IPS-20b (cell line): ENCODE measurements at regions not wholly inside any gene's neighbourhood (a gene's known extent, or its start where the extent isn't known, plus 50 kb on each side); places are given as distances from the start of the nearest gene placed in this dataset.

ENCODE experiments used
- H3K27ac ChIP-seq: one replicate; pipeline ENCODE4 v1.5.1; 2013; ENCODE audit warnings: low read length
- H3K27me3 ChIP-seq: 2 replicates; pipeline ENCODE4 v1.6.1; 2013; ENCODE audit warnings: mild to moderate bottlenecking, low read length, inconsistent platforms; ENCODE audit not compliant: insufficient read depth
- H3K36me3 ChIP-seq: 2 replicates; pipeline ENCODE4 v1.6.1; 2013; ENCODE audit warnings: low read depth, mild to moderate bottlenecking, inconsistent platforms, low read length, moderate library complexity; ENCODE audit not compliant: insufficient read depth
- H3K4me1 ChIP-seq: 2 replicates; pipeline ENCODE4 v1.6.1; 2013; ENCODE audit warnings: mild to moderate bottlenecking, control low read depth, inconsistent platforms, low read length, moderate library complexity; ENCODE audit not compliant: insufficient read depth
- H3K4me3 ChIP-seq: 2 replicates; pipeline ENCODE4 v1.5.1; 2013; ENCODE audit warnings: mild to moderate bottlenecking, low read length, inconsistent platforms
- H3K9ac ChIP-seq: 2 replicates; pipeline ENCODE4 v1.6.1; 2013; ENCODE audit warnings: low read depth, mild to moderate bottlenecking, inconsistent platforms, low read length, moderate library complexity
- H3K9me3 ChIP-seq: 2 replicates; pipeline ENCODE4 v1.6.1; 2013; ENCODE audit warnings: mild to moderate bottlenecking, low read depth, low read length, inconsistent platforms; ENCODE audit not compliant: insufficient read depth

DNA sequence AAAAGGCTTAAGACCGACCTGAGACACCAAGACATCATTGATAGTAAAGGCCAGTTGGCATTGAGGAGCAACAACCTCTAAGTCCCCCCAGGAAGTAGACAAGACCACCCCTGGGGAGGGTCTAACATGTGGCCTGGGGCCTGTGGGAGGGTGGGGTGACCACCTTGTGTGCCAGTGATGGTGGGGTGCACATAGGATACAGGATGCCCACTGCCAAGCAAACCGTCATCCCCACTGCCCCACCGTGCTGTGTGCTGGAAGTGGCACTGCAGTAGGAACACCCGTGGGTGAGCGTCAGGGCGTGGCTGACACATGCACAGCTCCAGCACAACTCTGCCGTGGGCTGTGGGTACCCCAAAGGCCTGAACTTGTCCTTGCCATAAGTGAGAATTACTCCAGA lies 84.3 kb upstream of the LGALSL start:
- H3K9me3 ChIP-seq, result no peaks in the 10 kb centered on the region
- no peaks in the 10 kb centered on the region for H3K36me3 ChIP-seq
- H3K4me1 ChIP-seq, result peaks cover 10% of the 10 kb centered on the region; the same call in 1 of the 2 replicates
- H3K9ac ChIP-seq, result no peak overlapping the region
- H3K4me3 ChIP-seq, result no peak overlapping the region
- H3K27me3 ChIP-seq, result no peaks in the 10 kb centered on the region
- no peak overlapping the region for H3K27ac ChIP-seq

DNA sequence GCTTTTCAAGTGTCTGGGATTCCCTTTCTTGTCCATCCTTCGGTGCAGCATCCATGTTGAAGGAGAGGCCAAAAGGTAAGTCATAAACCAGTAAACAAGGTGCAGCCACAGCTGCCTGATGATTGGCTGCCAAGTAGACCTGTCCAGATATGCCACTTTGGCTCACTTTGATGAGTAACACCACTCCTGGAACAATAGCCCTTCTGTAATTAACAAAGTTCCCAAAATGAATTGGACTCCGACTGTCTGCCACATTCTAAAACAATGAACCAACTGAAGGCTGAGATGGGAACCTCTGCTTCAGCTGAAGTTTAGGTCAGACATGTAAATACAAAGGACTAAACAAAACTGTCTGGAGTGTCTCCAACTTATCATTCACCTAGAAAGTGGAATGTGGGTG lies 82.2 kb upstream of the LGALSL start:
- Histone ChIP-seq H3K9ac (no peak overlapping the region), H3K27me3 (no peaks in the 10 kb centered on the region), H3K27ac (no peak overlapping the region)

DNA sequence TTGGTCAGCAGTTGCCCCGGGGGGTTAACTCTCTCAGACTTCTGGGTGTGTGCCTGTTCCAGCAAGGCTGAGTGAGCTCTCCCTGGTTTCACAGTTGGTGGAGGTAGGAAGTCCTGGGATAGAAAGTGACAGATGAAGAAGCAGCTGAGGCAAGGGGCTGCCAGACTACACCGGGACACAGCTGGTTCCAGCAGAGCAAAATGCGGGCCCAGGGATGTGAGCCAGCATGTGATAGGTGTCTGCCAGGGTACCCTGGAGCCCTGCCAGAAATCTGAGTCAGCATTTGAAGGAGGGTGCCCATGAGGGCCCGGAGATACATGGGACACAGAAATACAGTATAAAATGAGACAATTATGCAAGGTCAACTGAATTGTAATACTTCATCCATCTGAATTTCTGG lies 79.3 kb upstream of the LGALSL start:
- Histone ChIP-seq H3K27me3 (no peaks in the 10 kb centered on the region), H3K9ac (no peak overlapping the region)

More for the DNA sequence above, 82.2 kb upstream of the LGALSL start:
- Histone ChIP-seq H3K9me3 (no peaks in the 10 kb centered on the region), H3K36me3 (no peaks in the 10 kb centered on the region), H3K4me3 (no peak overlapping the region), H3K4me1 (peaks cover 10% of the 10 kb centered on the region; the same call in 1 of the 2 replicates)

DNA sequence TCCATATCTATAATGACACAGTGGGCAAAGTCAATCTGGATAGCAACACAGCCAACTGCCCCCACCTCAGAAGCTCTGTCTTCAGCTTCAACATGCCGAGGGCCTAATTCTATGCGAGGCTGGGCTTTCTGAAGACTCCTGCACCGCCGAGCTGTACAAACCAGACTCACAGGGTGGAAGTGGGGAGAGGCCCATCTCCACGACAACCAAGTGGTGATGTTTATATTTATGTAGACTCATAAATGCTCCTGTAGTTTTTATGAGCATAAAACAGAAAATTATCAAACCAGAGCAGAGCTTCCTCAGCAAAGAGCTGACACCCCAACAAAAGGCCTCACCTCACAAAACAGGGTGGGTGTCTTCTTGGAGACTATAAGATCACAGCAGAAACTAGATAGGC lies 77.0 kb upstream of the LGALSL start:
- Histone ChIP-seq H3K36me3 (no peaks in the 10 kb centered on the region), H3K4me3 (no peak overlapping the region), H3K27ac (no peak overlapping the region), H3K27me3 (no peaks in the 10 kb centered on the region), H3K9me3 (no peaks in the 10 kb centered on the region), H3K9ac (no peak overlapping the region), H3K4me1 (no peaks in the 10 kb centered on the region)

More for the DNA sequence above, 79.3 kb upstream of the LGALSL start:
- Histone ChIP-seq H3K36me3 (no peaks in the 10 kb centered on the region), H3K4me1 (no peaks in the 10 kb centered on the region), H3K27ac (no peak overlapping the region), H3K9me3 (no peaks in the 10 kb centered on the region), H3K4me3 (no peak overlapping the region)

DNA sequence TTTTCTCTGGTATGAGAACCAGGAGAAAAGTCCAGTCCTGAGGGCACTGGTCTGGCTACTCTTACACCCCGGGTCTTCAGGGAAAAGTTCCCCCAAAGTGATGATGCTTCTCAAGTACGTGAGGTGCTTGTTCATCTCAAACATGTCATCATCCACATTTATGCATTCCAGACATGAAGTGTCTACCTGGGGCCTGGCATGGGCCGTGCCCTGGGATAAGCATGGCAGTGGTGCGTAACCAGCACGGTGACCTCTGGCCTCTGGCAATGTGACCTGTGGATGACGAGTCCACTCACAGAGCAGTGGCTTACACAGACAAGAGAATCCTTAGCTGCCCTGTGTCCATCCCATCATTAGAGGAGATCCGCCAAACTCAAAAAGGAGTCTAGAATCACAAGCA lies 74.8 kb upstream of the LGALSL start:
- H3K27me3 ChIP-seq, result no peaks in the 10 kb centered on the region
- no peak overlapping the region for H3K9ac ChIP-seq
- H3K4me1 ChIP-seq, result no peaks in the 10 kb centered on the region
- no peaks in the 10 kb centered on the region for H3K36me3 ChIP-seq
- H3K27ac ChIP-seq, result no peak overlapping the region
- H3K4me3 ChIP-seq, result no peak overlapping the region
- H3K9me3 ChIP-seq, result no peaks in the 10 kb centered on the region

DNA sequence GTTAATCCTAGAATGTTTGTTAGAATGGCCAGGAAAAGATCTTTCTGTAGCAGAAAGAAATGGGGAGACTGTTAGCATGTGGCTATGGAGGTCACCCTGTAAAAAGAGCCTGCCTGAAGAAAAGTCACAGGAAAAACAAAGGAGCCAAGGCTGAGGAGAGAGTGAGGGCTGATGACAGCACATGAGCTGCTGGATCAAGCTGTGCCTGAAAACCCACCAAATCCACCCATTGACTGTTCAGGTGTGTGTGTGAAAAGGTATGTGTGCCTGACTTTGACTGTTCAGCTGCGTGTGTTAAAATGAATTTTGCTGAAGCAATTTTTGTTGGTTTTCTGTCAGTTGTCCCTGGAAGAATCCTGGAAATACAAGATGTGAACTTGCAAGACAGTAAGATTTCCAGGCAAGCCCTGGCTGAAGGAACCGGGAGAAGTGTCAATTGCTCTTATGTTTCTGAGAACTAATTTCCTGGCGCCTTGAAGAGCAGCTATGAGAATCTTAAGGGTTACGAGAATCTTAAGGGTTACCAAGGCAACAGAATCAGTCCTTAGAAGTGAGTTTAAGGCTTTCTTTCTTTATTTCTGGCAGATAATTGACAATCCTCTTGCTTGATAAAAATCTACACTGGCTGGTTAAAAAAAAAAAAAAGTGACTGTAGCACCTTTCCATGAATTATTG lies 73.0 kb upstream of the LGALSL start:
- H3K9me3 ChIP-seq, result no peaks in the 10 kb centered on the region
- H3K36me3 ChIP-seq, result no peaks in the 10 kb centered on the region
- no peak overlapping the region for H3K27ac ChIP-seq
- no peaks in the 10 kb centered on the region for H3K27me3 ChIP-seq
- no peak overlapping the region for H3K9ac ChIP-seq
- H3K4me1 ChIP-seq, result no peaks in the 10 kb centered on the region
- H3K4me3 ChIP-seq, result no peak overlapping the region

DNA sequence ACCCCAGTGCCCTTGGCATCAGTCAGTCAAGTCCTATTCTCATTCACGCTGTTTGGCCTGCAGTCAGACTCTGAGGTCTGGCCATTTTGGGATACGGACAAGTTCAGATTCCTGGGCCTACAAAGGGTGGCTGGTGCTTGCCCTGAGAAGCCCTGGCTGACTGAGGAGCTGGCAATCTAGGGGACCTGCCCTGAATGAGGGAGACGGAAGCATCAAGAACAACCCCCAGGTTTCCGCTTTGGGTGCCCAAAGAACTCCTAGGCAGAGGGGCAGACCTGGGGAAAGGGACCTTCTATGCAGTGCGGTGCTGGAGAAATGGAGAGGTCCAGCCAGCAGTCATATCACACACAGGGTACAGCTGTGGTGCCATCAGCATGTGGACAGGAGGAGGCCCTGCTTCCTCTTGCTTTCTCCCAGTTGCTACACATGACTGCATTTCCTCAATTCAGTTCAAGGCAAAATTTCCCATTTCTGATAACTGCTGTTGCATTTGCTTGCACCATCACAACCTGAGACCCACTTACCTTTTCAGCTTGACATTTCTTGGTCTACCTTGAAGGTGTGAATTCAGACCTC lies 70.9 kb upstream of the LGALSL start:
- Histone ChIP-seq H3K27me3 (no peaks in the 10 kb centered on the region), H3K4me1 (peaks cover 9% of the 10 kb centered on the region), H3K4me3 (no peak overlapping the region), H3K36me3 (no peaks in the 10 kb centered on the region), H3K27ac (no peak overlapping the region), H3K9ac (no peak overlapping the region), H3K9me3 (no peaks in the 10 kb centered on the region)

DNA sequence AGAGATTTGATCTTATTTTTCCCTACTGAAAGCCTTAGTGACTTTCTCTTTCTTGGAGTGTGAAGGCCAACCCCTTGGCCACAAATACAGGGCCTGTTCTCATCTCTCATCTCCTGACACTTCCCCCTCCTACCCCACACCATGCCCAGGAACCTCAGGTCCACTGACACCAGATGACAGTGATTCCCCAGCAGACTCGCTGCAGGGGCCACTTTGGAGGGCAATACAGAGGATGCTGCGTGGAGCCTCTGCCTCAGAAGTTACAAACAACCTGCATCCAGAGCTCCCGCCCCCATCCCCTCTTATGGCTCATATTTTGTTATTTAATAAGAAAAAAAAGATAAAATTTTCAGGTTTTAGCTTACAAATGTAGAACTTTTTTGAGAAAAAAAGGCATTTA lies 70.1 kb upstream of the LGALSL start:
- H3K9ac ChIP-seq, result no peak overlapping the region
- H3K27ac ChIP-seq, result no peak overlapping the region
- peaks cover 9% of the 10 kb centered on the region for H3K4me1 ChIP-seq
- H3K9me3 ChIP-seq, result no peaks in the 10 kb centered on the region
- H3K27me3 ChIP-seq, result no peaks in the 10 kb centered on the region
- H3K36me3 ChIP-seq, result no peaks in the 10 kb centered on the region
- no peak overlapping the region for H3K4me3 ChIP-seq

DNA sequence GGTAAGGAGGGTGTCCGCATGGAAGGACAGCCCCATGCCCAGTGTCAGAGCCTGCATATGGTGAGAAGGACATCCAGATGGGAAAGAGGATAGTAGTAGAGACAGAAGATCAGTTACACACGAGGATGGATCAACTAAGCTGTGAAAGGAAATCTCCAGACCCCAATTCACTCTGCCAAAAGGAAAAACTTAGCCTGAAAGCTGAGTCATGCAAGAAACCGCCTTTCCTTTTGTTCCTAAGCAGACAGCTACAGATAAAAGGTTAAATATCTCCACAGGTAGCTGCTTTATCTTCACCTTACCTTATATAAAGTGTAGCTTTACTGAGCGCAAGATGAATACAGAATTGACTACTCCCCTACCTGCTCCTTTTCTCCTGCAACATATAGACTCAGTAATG lies 67.3 kb upstream of the LGALSL start:
- Histone ChIP-seq H3K27me3 (no peaks in the 10 kb centered on the region), H3K36me3 (no peaks in the 10 kb centered on the region), H3K27ac (no peak overlapping the region), H3K4me3 (no peak overlapping the region), H3K9me3 (no peaks in the 10 kb centered on the region; the same call in 1 of the 2 replicates), H3K9ac (no peak overlapping the region), H3K4me1 (peaks cover 9% of the 10 kb centered on the region)

DNA sequence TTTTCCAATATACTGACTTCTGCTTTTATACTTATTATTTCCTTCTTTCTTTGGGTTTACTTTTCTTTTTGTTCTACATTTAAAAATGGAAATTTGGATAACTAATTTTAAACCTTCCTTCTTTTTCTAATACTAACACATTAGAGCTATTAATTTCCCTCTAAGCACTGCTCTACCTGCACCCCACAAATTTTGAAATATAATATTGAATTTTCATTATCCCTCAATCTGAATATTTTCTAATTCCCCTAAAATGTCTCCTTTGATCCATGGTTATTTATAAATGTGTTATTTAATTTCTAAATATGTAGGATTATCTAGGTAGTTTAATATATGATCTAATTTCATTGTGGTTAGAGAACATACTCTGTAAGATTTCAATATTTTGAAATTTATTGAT lies 63.4 kb upstream of the LGALSL start:
- no peak overlapping the region for H3K4me3 ChIP-seq
- H3K27ac ChIP-seq, result no peak overlapping the region
- no peaks in the 10 kb centered on the region for H3K36me3 ChIP-seq
- no peak overlapping the region for H3K9ac ChIP-seq
- H3K27me3 ChIP-seq, result no peaks in the 10 kb centered on the region
- H3K9me3 ChIP-seq, result no peaks in the 10 kb centered on the region; the same call in 1 of the 2 replicates
- H3K4me1 ChIP-seq, result peaks cover 9% of the 10 kb centered on the region

DNA sequence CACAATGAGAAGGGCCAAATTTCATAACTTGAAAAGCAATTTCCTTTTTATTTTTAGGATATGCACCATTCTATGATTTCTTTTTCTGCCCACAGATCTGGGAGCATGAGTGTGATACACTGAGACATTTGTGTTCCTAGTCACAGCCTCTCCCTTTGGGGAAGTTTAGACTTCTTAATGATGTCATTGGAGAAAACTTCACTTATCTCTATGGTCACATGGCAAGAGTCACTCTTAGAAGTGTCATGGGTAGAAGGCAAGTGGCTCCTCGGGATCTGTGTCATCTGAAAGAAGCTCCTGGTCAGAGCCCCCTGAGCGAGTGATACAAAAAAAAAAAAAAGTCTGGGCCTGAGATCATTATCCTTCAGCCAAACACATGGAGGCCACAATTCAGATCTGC lies 62.5 kb upstream of the LGALSL start:
- H3K9me3 ChIP-seq, result no peaks in the 10 kb centered on the region; the same call in 1 of the 2 replicates
- no peak overlapping the region for H3K27ac ChIP-seq
- H3K9ac ChIP-seq, result no peak overlapping the region
- H3K27me3 ChIP-seq, result no peaks in the 10 kb centered on the region
- H3K4me1 ChIP-seq, result peaks cover 9% of the 10 kb centered on the region
- no peaks in the 10 kb centered on the region for H3K36me3 ChIP-seq
- no peak overlapping the region for H3K4me3 ChIP-seq

DNA sequence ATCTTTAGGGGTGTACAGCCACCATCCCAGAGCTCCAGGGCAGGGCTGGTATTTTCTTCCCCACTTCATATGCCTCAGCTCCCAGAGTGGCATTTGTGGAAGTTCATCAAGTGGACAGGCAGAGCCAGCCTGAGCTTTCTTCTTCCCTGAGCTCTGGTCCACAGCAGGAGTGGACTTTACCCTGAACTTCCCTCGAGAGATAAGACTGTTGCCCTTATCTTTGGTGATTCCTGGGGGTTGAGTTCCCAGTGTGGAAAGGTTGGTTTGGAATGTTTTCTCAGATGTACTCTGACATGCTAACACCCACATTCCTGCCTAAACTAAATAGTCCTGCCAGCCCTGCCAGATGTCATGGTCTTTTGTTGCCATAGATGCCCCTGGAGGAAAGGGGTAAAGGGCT lies 62.0 kb upstream of the LGALSL start:
- H3K27ac ChIP-seq, result no peak overlapping the region

More for the DNA sequence above, 62.0 kb upstream of the LGALSL start:
- Histone ChIP-seq H3K9me3 (no peaks in the 10 kb centered on the region; the same call in 1 of the 2 replicates), H3K36me3 (no peaks in the 10 kb centered on the region), H3K4me1 (peaks cover 5% of the 10 kb centered on the region), H3K9ac (no peak overlapping the region), H3K4me3 (no peak overlapping the region), H3K27me3 (no peaks in the 10 kb centered on the region)
